GM06990 (cell line): ENCODE measurements at regions not wholly inside any gene's neighbourhood (a gene's known extent, or its start where the extent isn't known, plus 50 kb on each side); places are given as distances from the start of the nearest gene placed in this dataset.

Experiments
- DNase-seq: peaks from one replicate; pipeline ENCODE4 v3.0.0-alpha.2; 2011; ENCODE audit not compliant: insufficient read length; ENCODE audit errors: extremely low read depth
- H3K27me3 ChIP-seq: replicated peaks from 2 replicates; pipeline ENCODE4 v1.6.0; 2011; ENCODE audit warnings: low read length; ENCODE audit not compliant: control insufficient read depth, insufficient read depth
- H3K36me3 ChIP-seq: 2 replicates; pipeline ENCODE4 v1.5.1; 2011; ENCODE audit warnings: low read length; ENCODE audit not compliant: control insufficient read depth, insufficient read depth
- H3K4me3 ChIP-seq: replicated peaks from 2 replicates; pipeline ENCODE4 v1.5.1; 2011; ENCODE audit warnings: low read depth, mild to moderate bottlenecking, control low read depth, low read length
- TF ChIP-seq, protein P1 (sequence below): IDR thresholded peaks from 2 replicates; pipeline ENCODE4 v1.5.1; 2011; ENCODE audit warnings: low read length, control low read depth, mild to moderate bottlenecking, inconsistent platforms; ENCODE audit not compliant: insufficient read depth, poor library complexity, severe bottlenecking

DNA sequence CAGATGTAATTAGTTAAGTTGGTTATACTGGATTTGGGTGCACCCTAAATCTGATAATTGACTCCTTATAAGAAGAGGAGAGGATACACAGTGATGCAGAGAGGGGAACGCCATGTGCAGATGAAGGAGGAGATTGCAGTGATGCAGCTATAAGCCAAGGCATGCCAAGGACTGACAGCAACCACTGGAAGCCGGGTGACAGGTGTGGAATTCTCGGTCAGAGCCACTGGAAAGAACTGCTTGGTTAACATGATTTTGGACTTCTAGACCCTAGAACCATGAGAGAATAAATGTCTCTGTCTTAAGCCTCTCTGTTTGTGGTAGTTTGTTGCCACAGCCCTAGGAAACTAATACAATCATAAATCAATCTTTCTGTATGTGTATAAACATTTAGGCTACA lies 403.3 kb upstream of the CDH20 start:
- DNase-seq = no peak
- Histone ChIP-seq H3K36me3 (no peaks in the 10 kb centered on the region), H3K27me3 (no peaks in the 10 kb centered on the region), H3K4me3 (no peak overlapping the region)
- TF ChIP-seq, protein P1, sequence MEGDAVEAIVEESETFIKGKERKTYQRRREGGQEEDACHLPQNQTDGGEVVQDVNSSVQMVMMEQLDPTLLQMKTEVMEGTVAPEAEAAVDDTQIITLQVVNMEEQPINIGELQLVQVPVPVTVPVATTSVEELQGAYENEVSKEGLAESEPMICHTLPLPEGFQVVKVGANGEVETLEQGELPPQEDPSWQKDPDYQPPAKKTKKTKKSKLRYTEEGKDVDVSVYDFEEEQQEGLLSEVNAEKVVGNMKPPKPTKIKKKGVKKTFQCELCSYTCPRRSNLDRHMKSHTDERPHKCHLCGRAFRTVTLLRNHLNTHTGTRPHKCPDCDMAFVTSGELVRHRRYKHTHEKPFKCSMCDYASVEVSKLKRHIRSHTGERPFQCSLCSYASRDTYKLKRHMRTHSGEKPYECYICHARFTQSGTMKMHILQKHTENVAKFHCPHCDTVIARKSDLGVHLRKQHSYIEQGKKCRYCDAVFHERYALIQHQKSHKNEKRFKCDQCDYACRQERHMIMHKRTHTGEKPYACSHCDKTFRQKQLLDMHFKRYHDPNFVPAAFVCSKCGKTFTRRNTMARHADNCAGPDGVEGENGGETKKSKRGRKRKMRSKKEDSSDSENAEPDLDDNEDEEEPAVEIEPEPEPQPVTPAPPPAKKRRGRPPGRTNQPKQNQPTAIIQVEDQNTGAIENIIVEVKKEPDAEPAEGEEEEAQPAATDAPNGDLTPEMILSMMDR = no peak

DNA sequence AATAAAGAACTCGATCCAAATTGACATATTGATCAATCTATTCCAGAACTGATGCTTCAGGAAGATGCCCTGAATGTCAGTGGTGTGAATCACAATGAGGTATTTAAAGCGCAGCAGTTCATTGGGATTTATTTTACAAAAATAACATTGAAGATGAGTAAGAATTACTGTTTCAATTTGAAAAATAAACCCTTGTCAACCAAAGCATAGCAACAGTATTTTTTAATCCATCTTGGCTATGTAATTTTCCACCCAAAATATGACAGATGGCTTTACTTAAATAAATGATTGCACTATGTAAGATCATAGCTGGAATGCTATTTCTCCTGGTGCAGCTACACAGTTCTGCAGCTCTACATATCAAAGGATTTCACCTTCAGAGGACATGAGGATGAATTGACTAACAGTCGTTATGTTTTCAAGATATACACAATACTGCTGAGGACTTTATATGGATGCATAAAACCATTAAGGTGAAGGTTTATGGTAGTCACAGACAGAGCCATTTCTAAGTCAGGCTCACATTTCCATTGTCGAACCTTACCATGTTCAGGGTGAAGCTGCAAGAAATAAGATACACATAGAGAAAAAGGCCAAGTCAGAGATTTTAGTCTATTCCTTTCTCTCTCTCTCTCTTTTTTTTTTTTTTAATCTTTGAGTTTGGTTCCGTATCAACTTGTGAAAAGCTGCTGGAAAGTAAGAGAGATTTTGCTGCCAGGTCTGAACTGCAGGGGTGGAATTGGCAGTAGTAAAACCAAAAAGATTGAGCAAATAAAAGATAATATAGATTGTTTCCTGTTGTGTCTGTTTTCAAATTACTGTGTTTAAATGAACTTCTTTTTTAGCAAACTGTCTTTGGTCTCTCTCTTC lies 398.0 kb upstream of the CDH20 start:
- no peak overlapping the region for H3K4me3 ChIP-seq
- TF ChIP-seq, protein P1 = no peak
- H3K36me3 ChIP-seq = no peaks in the 10 kb centered on the region
- DNase-seq = no peak
- H3K27me3 ChIP-seq = no peaks in the 10 kb centered on the region

DNA sequence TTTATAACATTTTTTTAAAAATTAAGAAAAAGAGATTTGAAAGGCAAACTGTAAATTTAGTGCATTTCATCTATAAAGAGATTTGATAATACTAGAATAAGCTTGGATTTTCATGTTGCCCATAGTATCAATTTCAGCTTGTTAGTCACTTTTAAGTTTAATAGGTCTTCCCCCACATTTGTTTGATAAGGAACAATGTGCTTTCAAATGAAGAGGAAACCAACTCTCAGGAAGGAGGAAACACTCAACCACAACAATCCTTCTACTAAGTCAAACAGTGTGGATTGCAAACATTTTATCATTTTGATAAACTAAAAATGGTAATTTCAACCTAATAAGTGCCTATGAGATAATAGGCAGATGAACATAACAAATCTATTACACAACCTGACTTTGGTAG lies 397.1 kb upstream of the CDH20 start:
- TF ChIP-seq, protein P1 = no peak
- Histone ChIP-seq H3K27me3 (no peaks in the 10 kb centered on the region), H3K36me3 (no peaks in the 10 kb centered on the region), H3K4me3 (no peak overlapping the region)
- no peak for DNase-seq

DNA sequence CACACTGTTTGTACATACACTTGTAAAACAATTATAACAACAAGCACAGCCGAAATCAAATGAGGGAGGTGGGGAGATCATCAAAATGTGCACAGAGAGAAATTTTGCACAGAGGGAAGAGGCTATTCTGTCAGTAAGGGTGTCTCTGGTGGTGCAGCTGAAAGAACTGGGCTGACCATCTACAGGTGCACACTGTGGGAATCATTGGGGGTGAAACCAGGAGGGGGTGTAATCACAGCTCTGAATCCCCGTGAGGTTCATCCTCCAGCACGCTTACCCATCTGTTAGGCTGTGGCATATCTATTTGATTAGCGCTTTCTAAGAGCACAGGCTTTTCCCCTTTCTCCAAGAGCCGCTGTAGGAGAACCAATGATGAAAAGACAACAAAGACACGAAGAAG lies 389.9 kb upstream of the CDH20 start:
- TF ChIP-seq, protein P1 = no peak
- no peaks in the 10 kb centered on the region for H3K27me3 ChIP-seq
- H3K36me3 ChIP-seq = no peaks in the 10 kb centered on the region
- DNase-seq = no peak
- no peak overlapping the region for H3K4me3 ChIP-seq

DNA sequence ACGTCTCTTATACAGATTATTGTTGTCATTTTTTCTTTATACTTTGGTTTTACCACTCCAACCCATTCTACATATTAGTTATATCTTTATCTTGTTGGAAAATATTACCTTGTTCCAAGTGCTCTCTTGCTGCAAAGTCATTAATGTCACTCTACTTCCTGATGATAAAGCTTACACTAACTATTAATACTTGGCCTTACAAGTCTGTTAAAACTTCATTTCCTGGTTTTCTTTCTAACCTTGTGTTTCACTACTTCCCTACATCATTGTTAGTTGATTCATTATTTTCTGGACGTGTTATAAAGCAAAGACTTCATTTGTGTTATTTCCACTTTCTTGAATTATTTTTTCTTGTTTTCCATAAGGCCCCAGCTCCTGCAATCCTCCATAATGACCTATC lies 382.6 kb upstream of the CDH20 start:
- DNase-seq = no peak
- Histone ChIP-seq H3K36me3 (no peaks in the 10 kb centered on the region), H3K27me3 (no peaks in the 10 kb centered on the region), H3K4me3 (no peak overlapping the region)
- TF ChIP-seq, protein P1 = no peak
